ENCODE measurements at regions not wholly inside any gene's neighbourhood (a gene's known extent, or its start where the extent isn't known, plus 50 kb on each side); places are given as distances from the start of the nearest gene placed in this dataset.

DNA sequence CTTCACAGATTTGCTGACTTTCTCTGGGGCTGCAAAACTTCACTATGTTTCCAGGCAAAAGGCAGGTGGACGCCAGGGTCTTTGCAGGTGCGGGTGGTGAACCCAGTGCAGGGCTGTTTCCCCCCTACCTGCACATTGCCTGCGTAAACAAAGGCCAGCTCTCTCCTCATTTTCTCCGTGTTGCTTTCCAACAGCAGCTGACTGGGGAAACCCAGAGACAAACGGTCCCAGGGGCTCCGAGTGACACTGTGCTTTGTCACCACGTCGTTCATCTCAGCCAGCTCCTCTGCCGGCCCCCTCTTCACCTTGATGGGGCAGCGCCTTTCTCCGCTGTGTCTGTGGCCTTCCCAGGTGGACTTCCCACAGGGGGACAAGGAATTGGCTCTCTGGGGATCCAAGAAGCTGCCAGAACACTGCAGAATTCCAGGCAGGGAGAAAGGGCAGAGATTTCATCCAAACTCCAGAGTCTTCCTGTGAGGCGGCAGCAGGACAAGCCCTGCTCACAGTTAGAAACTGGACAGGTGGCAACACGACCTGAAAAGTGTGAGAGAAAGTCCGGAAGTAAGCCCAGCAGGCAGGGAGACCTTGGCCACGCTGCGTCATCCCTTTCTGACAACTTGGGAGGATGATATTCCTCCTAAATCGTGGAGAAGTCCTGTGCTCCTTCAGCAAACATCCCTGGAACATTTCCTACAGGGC lies 1493.7 kb downstream of the TBC1D22A start:
- no peak for DNase-seq

DNA sequence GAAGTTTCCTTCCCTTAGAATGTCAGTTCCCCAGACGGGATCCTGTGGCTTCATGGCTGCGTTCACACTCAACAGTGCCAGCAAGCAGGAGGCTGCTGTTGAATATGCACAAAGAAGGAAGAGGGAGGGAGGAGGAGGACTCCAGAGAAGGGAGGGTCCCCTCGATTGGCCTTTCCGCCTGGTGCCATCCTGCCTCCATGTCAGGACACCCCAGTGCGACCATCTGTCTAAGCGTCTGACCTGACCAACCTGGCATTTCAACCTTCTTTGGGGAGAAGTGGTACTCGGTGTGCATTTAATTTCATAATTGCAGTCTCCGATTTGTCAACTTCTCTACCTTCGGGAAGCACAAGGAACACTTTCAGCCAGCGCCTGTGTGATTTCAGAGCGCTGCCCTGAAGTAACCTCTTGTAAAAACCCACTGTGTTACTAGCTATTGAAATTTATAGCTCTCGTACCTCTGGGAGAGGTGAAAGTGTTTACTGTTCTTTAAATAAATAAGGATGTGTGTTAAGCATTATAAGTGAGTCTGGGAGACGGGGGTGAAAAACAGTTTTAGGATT lies 1491.9 kb downstream of the TBC1D22A start:
- no peak for DNase-seq

DNA sequence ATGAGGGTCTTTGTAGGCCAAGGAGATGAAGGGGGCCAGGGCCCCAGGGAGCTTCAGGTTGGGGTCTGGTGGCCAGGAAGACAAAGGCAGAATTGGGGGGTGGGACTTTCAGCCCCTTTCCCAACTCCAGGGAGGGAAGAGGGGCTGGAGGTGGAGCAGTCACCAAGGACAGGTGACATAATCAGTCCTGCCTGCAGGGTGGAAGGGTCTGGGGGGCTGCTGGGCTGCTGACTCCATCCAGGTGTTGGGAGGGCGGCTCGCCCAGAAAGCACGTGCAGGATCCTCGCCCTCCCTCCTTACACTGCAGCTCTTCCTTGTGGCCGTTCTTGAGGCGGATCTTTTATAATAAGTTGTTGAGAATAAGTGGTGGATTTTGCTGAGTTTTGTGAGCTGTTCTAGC lies 1491.1 kb downstream of the TBC1D22A start:
- DNase-seq, result no peak

DNA sequence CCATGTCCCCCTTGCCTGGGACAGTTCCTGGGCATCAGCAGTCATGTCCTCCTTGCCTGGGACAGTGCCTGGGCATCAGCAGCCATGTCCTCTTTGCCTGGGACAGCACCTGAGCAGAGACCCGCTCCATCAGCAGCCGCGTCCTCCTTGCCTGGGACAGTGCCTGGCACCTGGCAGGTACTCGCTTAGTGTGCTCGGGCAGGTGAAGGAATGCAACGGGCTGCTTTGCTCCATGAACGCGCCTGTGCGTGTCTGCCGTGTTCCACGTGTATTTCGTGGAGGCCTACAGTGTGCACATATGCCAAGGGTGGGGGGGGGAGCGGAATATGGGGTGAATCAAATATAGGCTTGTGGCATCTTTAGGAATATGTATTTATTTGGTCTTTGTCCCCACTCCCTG lies 1490.7 kb downstream of the TBC1D22A start:
- no peak for DNase-seq

DNA sequence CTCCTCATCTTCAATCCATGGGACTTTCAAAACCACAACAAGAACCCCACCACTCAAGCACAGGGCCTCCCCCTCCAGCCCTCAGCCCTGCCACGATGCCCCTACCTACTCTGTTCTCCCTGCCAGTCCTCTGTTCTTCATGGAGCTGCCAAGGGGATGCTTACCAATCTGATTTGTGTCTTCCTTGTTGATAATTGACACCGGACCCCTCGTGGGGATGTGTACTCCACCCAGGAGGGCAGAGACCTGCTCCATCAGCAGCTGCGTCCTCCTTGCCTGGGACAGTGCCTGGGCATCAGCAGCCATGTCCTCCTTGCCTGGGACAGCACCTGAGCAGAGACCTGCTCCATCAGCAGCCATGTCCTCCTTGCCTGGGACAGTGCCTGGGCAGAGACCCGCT lies 1489.2 kb downstream of the TBC1D22A start:
- no peak for DNase-seq

- DNase-seq, result no peak
Observed at GRCh38 chr22:48250937-48251530, 1488.6 kb downstream of the TBC1D22A start.

DNA sequence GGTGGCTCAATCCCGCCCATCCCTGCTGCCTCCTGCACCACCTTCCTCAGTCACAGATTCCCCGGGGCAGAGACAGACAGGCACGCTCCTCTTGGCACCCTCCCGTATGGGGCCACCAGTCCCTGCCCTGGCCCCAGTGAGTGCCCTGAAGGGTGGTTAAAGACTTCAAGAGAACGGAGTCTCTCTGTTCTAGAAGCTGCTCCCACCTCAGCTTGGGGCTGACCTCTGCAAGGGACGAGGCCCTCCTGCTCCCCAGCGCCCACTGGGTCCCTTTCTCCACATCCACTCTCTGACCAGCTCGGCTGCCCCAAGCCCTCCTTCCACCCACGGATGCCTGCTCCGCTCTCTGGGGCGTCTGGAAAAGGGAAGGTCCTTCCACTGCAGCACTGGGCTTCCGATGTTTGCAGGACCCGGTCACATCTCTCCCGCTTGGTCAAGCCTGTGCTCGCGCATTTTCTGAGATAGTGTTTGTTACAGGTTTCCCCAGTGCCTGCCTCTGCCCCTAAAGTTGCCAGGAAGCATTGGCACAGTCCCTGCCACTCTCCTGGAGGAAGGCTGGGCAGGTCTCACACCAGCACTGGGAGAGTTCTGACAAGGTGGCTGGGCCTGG lies 1487.9 kb downstream of the TBC1D22A start:
- no peak for DNase-seq

DNA sequence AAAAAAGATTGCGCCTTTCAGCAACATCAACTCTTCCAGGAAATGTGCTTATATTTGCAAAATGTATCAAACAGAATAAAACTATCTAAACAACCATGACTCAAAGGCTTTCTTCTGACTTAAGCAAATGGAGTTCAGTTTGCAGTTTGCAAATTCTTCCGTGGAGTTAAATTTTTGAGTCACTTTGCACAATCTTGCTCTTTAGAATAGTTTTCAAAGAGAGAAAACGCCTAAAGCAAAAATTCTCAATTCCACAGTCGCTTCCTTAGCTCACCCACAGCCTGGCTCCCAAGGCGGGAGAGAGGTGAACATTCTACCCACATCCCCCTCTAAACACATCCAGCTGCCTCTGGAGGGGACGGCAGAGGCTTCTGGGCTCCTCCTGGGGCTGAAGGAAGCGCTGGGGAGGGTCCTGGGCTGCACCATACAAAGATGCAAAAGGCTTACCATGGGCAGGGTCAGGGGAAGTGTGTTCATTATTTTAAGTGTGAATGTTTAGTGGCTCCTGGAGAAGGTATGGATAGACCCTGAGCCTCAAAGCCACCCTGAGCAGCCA lies 1487.3 kb downstream of the TBC1D22A start:
- no peak for DNase-seq

DNA sequence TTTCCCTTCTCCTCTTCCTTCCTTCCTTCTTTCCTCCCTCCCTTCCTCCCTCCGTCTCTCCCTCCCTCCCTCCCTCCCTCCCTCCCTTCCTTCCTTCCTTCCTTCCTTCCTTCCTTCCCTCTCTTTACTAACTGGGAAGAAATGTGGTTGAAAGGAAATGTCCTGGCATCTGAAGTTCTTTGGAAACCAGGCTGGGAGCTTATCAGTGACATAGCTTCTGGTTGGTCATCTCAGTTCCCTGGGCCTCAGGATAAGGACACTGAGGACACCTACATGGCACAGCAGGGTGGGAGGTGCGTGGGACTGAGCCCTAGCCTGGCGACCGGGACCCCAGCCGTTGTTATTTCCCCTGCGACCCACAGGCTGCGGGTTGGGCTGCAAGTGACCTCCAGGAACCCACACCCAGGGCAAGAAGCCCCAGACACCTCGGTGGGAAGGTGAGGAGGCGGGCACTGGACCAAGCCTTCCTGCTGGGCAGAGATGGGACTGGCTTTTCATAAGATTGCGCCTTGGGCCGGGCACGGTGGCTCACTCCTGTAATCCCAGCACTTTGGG lies 1486.5 kb downstream of the TBC1D22A start:
- no peak for DNase-seq

- no peak for DNase-seq
Observed at GRCh38 chr22:48247829-48248228, 1485.4 kb downstream of the TBC1D22A start.

- DNase-seq, result no peak
Observed at GRCh38 chr22:48245196-48245485, 1482.7 kb downstream of the TBC1D22A start.

DNA sequence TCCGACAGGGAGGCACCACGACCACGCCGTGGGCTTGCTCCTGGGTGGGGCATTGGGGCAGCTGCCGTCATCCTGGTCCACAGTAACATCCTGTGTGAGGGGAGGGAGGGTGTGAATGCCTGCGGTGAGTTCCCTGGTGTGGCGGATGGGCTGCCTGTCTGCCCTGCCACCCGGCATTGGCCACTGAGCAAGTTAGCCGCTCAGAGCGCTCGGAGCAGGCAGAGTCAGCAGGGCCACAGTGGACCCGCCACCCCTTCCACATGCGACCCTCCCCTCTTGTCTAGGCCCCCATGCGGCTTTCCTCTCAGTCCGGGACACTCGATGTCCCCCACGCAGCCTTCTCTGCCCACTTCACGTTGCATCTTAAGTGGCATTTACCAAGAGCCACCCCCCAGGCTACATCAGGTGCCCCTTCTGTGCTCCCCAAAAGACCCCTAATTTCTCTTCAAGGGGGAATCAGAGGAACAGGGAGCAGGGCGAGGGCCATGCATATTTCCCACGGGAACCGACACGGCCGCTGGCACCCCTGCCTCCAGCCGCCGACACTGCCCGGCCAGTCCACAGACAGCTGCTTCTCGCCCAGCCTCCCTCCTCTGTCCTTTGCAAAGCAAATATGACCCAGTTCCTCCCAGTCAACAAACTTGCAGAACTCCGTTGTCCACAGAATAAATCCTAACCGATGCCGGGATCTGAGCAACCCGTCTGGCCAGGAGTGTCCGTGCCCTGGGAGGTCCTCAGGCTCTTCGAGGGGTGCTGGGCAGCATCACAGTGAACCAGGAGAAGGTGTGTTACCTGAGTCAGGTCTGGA lies 1482.1 kb downstream of the TBC1D22A start:
- DNase-seq, result no peak

DNA sequence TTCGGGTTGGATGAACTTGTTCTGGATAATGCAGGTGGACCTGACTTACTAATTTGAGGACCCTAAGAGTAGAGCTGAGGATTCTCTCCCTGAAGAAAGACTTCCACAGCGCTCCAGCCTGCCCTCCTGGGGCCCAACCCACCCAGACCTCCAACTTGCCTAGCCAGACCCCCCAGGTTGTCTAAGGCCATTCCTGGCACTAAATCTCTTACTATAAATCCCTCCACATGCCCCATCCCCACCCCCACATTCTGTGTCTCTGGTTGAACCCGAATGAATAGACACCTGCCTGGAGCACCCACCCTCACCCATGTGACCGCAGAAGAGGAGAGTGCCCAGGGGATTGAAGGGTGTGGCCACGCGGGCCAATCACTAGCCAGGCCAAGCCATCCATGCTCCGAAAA lies 1480.0 kb downstream of the TBC1D22A start:
- no peak for DNase-seq

DNA sequence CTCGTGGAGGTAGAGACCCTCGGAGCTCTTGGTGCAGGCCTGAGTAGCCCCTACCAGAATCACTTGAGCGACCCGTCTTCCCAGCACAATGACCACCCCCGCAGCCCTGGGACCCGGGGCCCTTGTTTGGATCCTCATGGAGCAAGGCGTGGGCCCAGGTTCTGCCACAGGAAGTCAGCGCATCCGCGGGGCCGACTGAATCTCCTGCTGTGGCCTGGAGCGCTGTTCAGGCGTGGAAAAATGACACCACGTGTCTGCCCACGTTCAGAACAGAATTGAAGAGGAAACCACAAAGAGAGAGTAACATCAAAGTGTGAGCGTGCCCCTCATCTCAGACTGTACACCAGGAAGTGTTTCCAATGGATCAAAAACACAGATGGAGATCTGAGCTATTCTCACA lies 1479.2 kb downstream of the TBC1D22A start:
- DNase-seq, result no peak

DNA sequence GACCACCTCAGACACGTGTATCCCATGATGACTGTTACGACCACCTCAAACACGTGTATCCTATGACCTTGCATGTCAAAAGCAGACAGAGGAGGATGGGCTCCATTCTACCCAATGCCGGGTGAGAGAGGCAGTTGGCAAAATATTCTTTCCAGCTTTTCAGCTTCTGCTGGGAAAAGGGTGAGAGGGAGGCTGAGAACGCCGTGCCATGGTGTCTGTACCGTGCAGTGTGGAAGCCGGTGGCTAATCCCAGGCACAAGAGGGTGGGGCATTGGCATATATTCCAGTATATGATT lies 1478.4 kb downstream of the TBC1D22A start:
- no peak for DNase-seq

DNA sequence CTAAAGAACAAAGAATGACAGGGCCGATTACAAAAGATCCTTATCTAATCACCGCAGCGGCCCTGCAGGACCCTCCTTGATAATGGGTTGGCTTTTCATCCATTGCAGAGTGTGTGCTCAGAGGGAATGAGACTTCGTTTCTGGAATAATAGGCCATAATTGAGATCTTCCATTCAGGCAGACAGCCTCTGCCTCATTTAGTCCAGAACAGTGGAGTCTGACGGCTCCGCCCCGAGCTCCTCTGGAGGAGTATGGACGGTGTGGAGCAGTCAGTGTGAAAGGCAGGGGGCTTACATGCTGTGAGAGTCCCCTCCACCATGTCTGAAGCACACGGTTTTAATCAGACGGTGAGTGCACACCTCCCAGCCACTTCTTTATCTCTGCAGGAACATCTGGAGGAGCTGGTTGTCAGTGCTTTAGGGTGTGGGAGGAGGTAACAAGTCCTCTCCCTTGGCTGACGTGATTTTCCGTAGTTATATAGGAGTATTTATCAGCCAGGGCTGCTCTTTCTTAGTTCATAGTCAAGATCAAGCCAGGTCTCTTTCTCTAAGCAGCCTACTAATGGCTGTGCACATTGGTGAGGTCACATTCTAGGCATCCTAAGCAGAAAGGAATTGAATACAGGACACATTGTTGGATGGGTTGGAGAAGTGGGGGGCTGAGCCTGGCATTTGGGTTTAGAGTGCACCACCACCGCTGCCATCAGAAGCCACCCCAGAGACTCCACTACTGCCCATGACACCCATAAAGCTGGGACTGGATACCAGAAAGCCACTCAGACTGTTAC lies 1477.9 kb downstream of the TBC1D22A start:
- no peak for DNase-seq

- DNase-seq, result no peak
Observed at GRCh38 chr22:48239461-48240147, 1477.2 kb downstream of the TBC1D22A start.

DNA sequence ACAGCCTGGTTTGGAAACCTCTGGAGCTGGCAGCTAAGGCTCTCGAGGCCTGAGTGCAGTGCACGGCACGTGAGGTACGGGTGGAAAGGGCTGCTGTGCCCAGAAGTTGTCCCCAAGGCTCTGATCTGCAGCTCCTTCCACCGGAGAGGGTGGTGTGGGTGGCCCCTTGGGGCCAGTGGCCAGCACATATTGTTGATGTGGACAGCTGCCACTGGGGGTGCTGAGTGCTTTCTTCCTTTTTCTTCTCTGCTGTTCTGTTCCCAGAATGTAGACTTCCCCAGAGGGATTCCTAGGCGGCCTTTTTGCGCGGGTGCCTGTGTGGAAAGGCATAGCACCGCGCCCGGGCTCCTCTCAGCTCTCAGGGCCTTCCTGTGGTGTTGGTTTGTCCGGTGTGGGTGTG lies 1476.5 kb downstream of the TBC1D22A start:
- DNase-seq, result no peak

DNA sequence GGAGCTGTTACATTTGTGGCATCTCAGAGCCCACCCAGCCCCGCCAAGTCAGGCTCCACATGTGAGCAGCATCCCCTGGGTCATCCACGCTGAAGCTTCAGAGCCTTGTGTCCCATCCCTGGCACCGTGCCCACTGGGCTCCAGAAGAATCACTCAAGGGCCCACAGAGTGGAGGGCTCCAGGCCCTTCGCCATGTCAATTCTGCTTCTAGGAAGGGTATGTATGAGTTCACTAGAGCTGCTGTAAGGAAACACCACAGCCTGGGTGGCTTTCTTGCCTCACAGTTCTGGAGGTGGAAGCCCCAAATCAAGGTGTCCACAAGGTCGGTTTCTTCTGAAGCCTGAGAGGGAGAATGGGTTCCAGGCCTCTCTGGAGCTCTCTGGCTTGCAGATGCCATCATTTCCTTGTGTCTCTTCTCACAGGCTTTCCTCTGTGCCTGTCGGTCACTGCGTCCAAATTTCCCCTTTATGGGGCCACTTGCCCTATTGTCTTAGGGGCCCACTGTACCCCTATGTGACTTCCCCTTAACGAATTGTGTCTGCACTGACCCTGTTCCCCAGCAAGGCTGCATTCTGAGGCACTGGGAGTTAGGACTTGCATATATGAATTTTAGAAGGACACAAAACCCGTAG lies 1476.0 kb downstream of the TBC1D22A start:
- DNase-seq, result no peak

- no peak for DNase-seq
Observed at GRCh38 chr22:48237466-48238283, 1475.2 kb downstream of the TBC1D22A start.
